ENCODE measurements at regions not wholly inside any gene's neighbourhood (a gene's known extent, or its start where the extent isn't known, plus 50 kb on each side); places are given as distances from the start of the nearest gene placed in this dataset.
"Not testable (repeated sequence)": the region's sequence is repeated elsewhere in the genome, so short reads cannot be mapped to it uniquely, and the experiment has no call there.

GRCh38 chr4:123234955-123235354 is 161.6 kb upstream of the SPRY1 start:
- Histone ChIP-seq H3K36me3 (no peaks in the 10 kb centered on the region), H3K27me3 (ENCODE audit: low read depth) (no peaks in the 10 kb centered on the region), H3K27ac (no peak overlapping the region), H3K9me3 (no peaks in the 10 kb centered on the region), H3K4me3 (no peak overlapping the region), H3K4me1 (peaks cover 14% of the 10 kb centered on the region)
- intact Hi-C loops (cut with DNase I), result no loop called here
- TF ChIP-seq CTCF (IDR thresholded peaks at IDR 0.05), result no peak
- DNase-seq, result no peak
- peak in 1 of 2 donors; percentile 32 for ATAC-seq

GRCh38 chr4:123235431-123235830 is 161.2 kb upstream of the SPRY1 start:
- Histone ChIP-seq H3K27ac (no peak overlapping the region), H3K4me3 (no peak overlapping the region), H3K4me1 (peaks cover 14% of the 10 kb centered on the region), H3K27me3 (ENCODE audit: low read depth) (no peaks in the 10 kb centered on the region), H3K9me3 (no peaks in the 10 kb centered on the region), H3K36me3 (no peaks in the 10 kb centered on the region)
- ATAC-seq, result peak; percentile 48 to 89
- intact Hi-C loops (cut with DNase I), result no loop called here
- no peak for TF ChIP-seq CTCF (IDR thresholded peaks at IDR 0.05)
- no peak for DNase-seq

GRCh38 chr4:123236606-123237005 is 160.0 kb upstream of the SPRY1 start:
- intact Hi-C loops (cut with DNase I), result no loop called here
- Histone ChIP-seq H3K4me1 (peaks cover 14% of the 10 kb centered on the region), H3K27me3 (ENCODE audit: low read depth) (no peaks in the 10 kb centered on the region), H3K36me3 (no peaks in the 10 kb centered on the region), H3K9me3 (no peaks in the 10 kb centered on the region), H3K27ac (no peak overlapping the region), H3K4me3 (no peak overlapping the region)
- no peak for ATAC-seq
- no peak for TF ChIP-seq CTCF (IDR thresholded peaks at IDR 0.05)
- no peak for DNase-seq

GRCh38 chr4:123240286-123240685 is 156.3 kb upstream of the SPRY1 start:
- H3K4me1 ChIP-seq; H3K9me3 ChIP-seq; H3K27ac ChIP-seq; H3K27me3 ChIP-seq (ENCODE audit: low read depth); DNase-seq; H3K4me3 ChIP-seq; H3K36me3 ChIP-seq; ATAC-seq; intact Hi-C loops (cut with DNase I): not testable (repeated sequence)

GRCh38 chr4:123243220-123243619 is 153.4 kb upstream of the SPRY1 start:
- DNase-seq; H3K4me3 ChIP-seq; H3K27ac ChIP-seq; H3K36me3 ChIP-seq; ATAC-seq; H3K27me3 ChIP-seq (ENCODE audit: low read depth); H3K9me3 ChIP-seq; H3K4me1 ChIP-seq; intact Hi-C loops (cut with DNase I): not testable (repeated sequence)

- peak; percentile 12 for TF ChIP-seq CTCF (IDR thresholded peaks at IDR 0.05)
- Histone ChIP-seq H3K27me3 (ENCODE audit: low read depth) (no peaks in the 10 kb centered on the region), H3K4me3 (no peak overlapping the region), H3K4me1 (peaks cover 12% of the 10 kb centered on the region), H3K27ac (no peak overlapping the region), H3K9me3 (peaks cover 3% of the 10 kb centered on the region), H3K36me3 (no peaks in the 10 kb centered on the region)
- ATAC-seq, result peak; percentile 83 to 89
- DNase-seq, result peak; percentile 69
- intact Hi-C loops (cut with DNase I), result no loop called here
These were observed 152.5 kb upstream of the SPRY1 start for GRCh38 chr4:123244137-123244536.

- Histone ChIP-seq H3K27me3 (ENCODE audit: low read depth) (no peaks in the 10 kb centered on the region), H3K4me3 (no peak overlapping the region), H3K4me1 (peaks cover 32% of the 10 kb centered on the region), H3K27ac (no peak overlapping the region), H3K9me3 (peaks cover 3% of the 10 kb centered on the region), H3K36me3 (no peaks in the 10 kb centered on the region)
- TF ChIP-seq CTCF (IDR thresholded peaks at IDR 0.05), result no peak
- no peak for DNase-seq
- intact Hi-C loops (cut with DNase I), result no loop called here
- no peak for ATAC-seq
These were observed 150.5 kb upstream of the SPRY1 start for GRCh38 chr4:123246085-123246484.

Data from lower lobe of right lung (tissue), 2 donors.